T-cell (primary cell): ENCODE measurements at regions not wholly inside any gene's neighbourhood (a gene's known extent, or its start where the extent isn't known, plus 50 kb on each side); places are given as distances from the start of the nearest gene placed in this dataset.

ENCODE experiments used
- ATAC-seq, 4 experiments: fragments of 200-7000 bp in 3 of 4; fragments of 150-1000 bp in 1 of 4; cut with Tn5 transposase; replicated peaks in 1 of 4; 1 replicate in 3 of 4; 2 replicates in 1 of 4; pipeline ENCODE4 v1.10.0; 2021; ENCODE audit warnings: moderate library complexity in 3 of 4, mild to moderate bottlenecking in 2 of 4, moderate number of reproducible peaks in 1 of 4
- CTCF ChIA-PET, 2 donors: fragments of 300-600 bp; sonication (Branson Sonifier 250); formaldehyde crosslinking; loops; one replicate each; lab custom pipeline; 2022; ENCODE audit warnings: antibody characterized with exemption in 2 of 2; lab: Charles Lee
- POLR2A ChIA-PET, 2 donors: fragments of 300-600 bp; sonication (Branson Sonifier 250); formaldehyde crosslinking; loops; one replicate each; lab custom pipeline; 2022; ENCODE audit warnings: antibody characterized with exemption in 2 of 2; lab: Charles Lee
- DNase-seq, 35 experiments: peaks; one replicate each; pipeline versions ENCODE4 v3.0.0 to v3.0.0-alpha.2; 2013 to 2023
- H3K27ac ChIP-seq: one replicate; pipeline ENCODE4 v1.5.1; 2013; ENCODE audit warnings: low read length
- H3K27me3 ChIP-seq, 2 experiments: replicated peaks in 1 of 2; 1 replicate in 1 of 2; 2 replicates in 1 of 2; pipeline versions ENCODE4 v1.6.1 to v1.7.0; 2013; ENCODE audit warnings: low read length in 1 of 2, mixed read lengths in 1 of 2; ENCODE audit not compliant: control insufficient read depth in 2 of 2, insufficient read depth in 2 of 2; ENCODE audit errors: extremely low read depth in 1 of 2
- H3K36me3 ChIP-seq, 2 donors: 1 replicate in 1 of 2; 2 replicates in 1 of 2; pipeline versions ENCODE4 v1.6.1 to v1.7.0; 2013; ENCODE audit warnings: low read length in 1 of 2; ENCODE audit not compliant: control insufficient read depth in 2 of 2, insufficient read depth in 1 of 2; ENCODE audit errors: extremely low read depth in 1 of 2
- H3K4me1 ChIP-seq, 2 experiments: 1 replicate in 1 of 2; 2 replicates in 1 of 2; pipeline versions ENCODE4 v1.6.1 to v1.7.0; 2013; ENCODE audit warnings: low read length in 2 of 2, mixed read lengths in 1 of 2; ENCODE audit not compliant: insufficient read depth in 2 of 2, control insufficient read depth in 1 of 2; ENCODE audit errors: extremely low read depth in 1 of 2
- H3K4me3 ChIP-seq, 2 donors: 1 replicate in 1 of 2; 2 replicates in 1 of 2; pipeline versions ENCODE4 v1.5.1 to v1.7.0; 2013; ENCODE audit warnings: mild to moderate bottlenecking in 2 of 2, low read length in 1 of 2, moderate library complexity in 1 of 2; ENCODE audit not compliant: control insufficient read depth in 1 of 2; ENCODE audit errors: extremely low read depth in 1 of 2
- H3K9me3 ChIP-seq: 2 replicates; pipeline ENCODE4 v1.7.0; 2013
- H3K27ac Mint-ChIP-seq, 2 donors: one replicate each; pipeline ENCODE4 v1.8.0; 2020 to 2021; ENCODE audit warnings: mild to moderate bottlenecking in 2 of 2, mixed read lengths in 2 of 2
- H3K27me3 Mint-ChIP-seq, 2 donors: one replicate each; pipeline ENCODE4 v1.8.0; 2021 to 2022; ENCODE audit warnings: mixed read lengths in 2 of 2
- H3K36me3 Mint-ChIP-seq: one replicate; pipeline ENCODE4 v1.8.0; 2021; ENCODE audit warnings: mixed read lengths
- H3K4me1 Mint-ChIP-seq, 3 donors: one replicate each; pipeline ENCODE4 v1.8.0; 2020 to 2022; ENCODE audit warnings: mixed read lengths in 3 of 3, mild to moderate bottlenecking in 1 of 3
- H3K4me3 Mint-ChIP-seq, 3 donors: one replicate each; pipeline ENCODE4 v1.8.0; 2020 to 2022; ENCODE audit warnings: mild to moderate bottlenecking in 3 of 3, mixed read lengths in 3 of 3, moderate library complexity in 3 of 3
- H3K9me3 Mint-ChIP-seq, 3 donors: one replicate each; pipeline ENCODE4 v1.8.0; 2020 to 2022; ENCODE audit warnings: mixed read lengths in 3 of 3
- WGBS: methylation state at CpG from one replicate; pipeline ENCODE4 v1.1.5; 2013; ENCODE audit warnings: missing lambda C conversion rate; ENCODE audit not compliant: insufficient coverage; 5-methylcytosine and 5-hydroxymethylcytosine counted together

GRCh38 chr22:27134315-27134701 is 476.9 kb downstream of the MIAT start:
- H3K36me3 Mint-ChIP-seq, result no peaks in the 10 kb centered on the region
- H3K27me3 Mint-ChIP-seq, result peaks cover 15 to 16% of the 10 kb centered on the region in 2 donors
- H3K4me3 ChIP-seq, result no peak overlapping the region
- H3K27me3 ChIP-seq, result peaks cover 0 to 32% of the 10 kb centered on the region in 2 experiments
- H3K27ac ChIP-seq, result no peak overlapping the region
- ATAC-seq (no peak), DNase-seq (peak in 1 of 35 experiments; percentile 8)
- no peaks in the 10 kb centered on the region for H3K9me3 ChIP-seq
- no peak overlapping the region for H3K27ac Mint-ChIP-seq
- CTCF ChIA-PET, result no interaction called here
- H3K9me3 Mint-ChIP-seq, result peaks cover 6 to 9% (median 7%) of the 10 kb centered on the region in 3 donors
- no peaks in the 10 kb centered on the region for H3K36me3 ChIP-seq
- H3K4me1 Mint-ChIP-seq, result no peaks in the 10 kb centered on the region
- H3K4me3 Mint-ChIP-seq, result no peak overlapping the region
- POLR2A ChIA-PET, result no interaction called here
- 0% methylated on average over 2 of the region's 4 CpGs for WGBS
- no peaks in the 10 kb centered on the region for H3K4me1 ChIP-seq

GRCh38 chr22:27135031-27135981 is 477.9 kb downstream of the MIAT start:
- H3K4me1 ChIP-seq, result no peaks in the 10 kb centered on the region
- no peak overlapping the region for H3K27ac ChIP-seq
- H3K36me3 Mint-ChIP-seq, result no peaks in the 10 kb centered on the region
- H3K9me3 Mint-ChIP-seq, result peaks cover 6 to 9% (median 7%) of the 10 kb centered on the region in 3 donors
- ChIA-PET POLR2A (no interaction called here), CTCF (no interaction called here)
- DNase-seq (no peak), ATAC-seq (no peak)
- no peaks in the 10 kb centered on the region for H3K36me3 ChIP-seq
- no peak overlapping the region for H3K27ac Mint-ChIP-seq
- no peak overlapping the region for H3K4me3 Mint-ChIP-seq
- H3K4me3 ChIP-seq, result no peak overlapping the region
- H3K27me3 Mint-ChIP-seq, result peaks cover 14 to 16% of the 10 kb centered on the region in 2 donors
- no peaks in the 10 kb centered on the region for H3K9me3 ChIP-seq
- H3K27me3 ChIP-seq, result peaks cover 0 to 30% of the 10 kb centered on the region in 2 experiments
- no peaks in the 10 kb centered on the region for H3K4me1 Mint-ChIP-seq
- WGBS, result 86% methylated on average over 3 of the region's 7 CpGs

GRCh38 chr22:27136596-27136995 is 479.2 kb downstream of the MIAT start:
- no peaks in the 10 kb centered on the region for H3K9me3 ChIP-seq
- H3K4me3 ChIP-seq, result no peak overlapping the region
- WGBS, result no CpG with 5 or more reads among the region's 2 CpGs
- Mint-ChIP-seq H3K4me1 (no peaks in the 10 kb centered on the region), H3K27me3 (peaks cover 9 to 16% of the 10 kb centered on the region in 2 donors), H3K4me3 (no peak overlapping the region), H3K36me3 (no peaks in the 10 kb centered on the region), H3K9me3 (peaks cover 6 to 9% (median 7%) of the 10 kb centered on the region in 3 donors), H3K27ac (no peak overlapping the region)
- H3K27ac ChIP-seq, result no peak overlapping the region
- CTCF ChIA-PET, result no interaction called here
- DNase-seq, result no peak
- H3K4me1 ChIP-seq, result no peaks in the 10 kb centered on the region
- no peaks in the 10 kb centered on the region for H3K36me3 ChIP-seq
- POLR2A ChIA-PET, result no interaction called here
- ATAC-seq, result no peak
- H3K27me3 ChIP-seq, result peaks cover 0 to 30% of the 10 kb centered on the region in 2 experiments

GRCh38 chr22:27137871-27138337 is 480.5 kb downstream of the MIAT start:
- H3K27ac ChIP-seq, result no peak overlapping the region
- Mint-ChIP-seq H3K9me3 (peaks cover 6 to 9% (median 7%) of the 10 kb centered on the region in 3 donors), H3K4me3 (no peak overlapping the region), H3K36me3 (no peaks in the 10 kb centered on the region), H3K27me3 (peaks cover 7 to 13% of the 10 kb centered on the region in 2 donors), H3K27ac (no peak overlapping the region), H3K4me1 (no peaks in the 10 kb centered on the region)
- 82% methylated on average over 12 of the region's 13 CpGs for WGBS
- CTCF ChIA-PET, result no interaction called here
- no peaks in the 10 kb centered on the region for H3K9me3 ChIP-seq
- ATAC-seq (no peak), DNase-seq (no peak)
- peaks cover 0 to 25% of the 10 kb centered on the region in 2 experiments for H3K27me3 ChIP-seq
- no peak overlapping the region for H3K4me3 ChIP-seq
- no peaks in the 10 kb centered on the region for H3K4me1 ChIP-seq
- POLR2A ChIA-PET, result no interaction called here
- no peaks in the 10 kb centered on the region for H3K36me3 ChIP-seq

- Histone ChIP-seq H3K9me3 (no peaks in the 10 kb centered on the region), H3K4me1 (no peaks in the 10 kb centered on the region), H3K27me3 (peaks cover 0 to 23% of the 10 kb centered on the region in 2 experiments), H3K27ac (no peak overlapping the region), H3K4me3 (no peak overlapping the region), H3K36me3 (no peaks in the 10 kb centered on the region)
- WGBS, result 93% methylated on average over 3 of the region's 7 CpGs
- ATAC-seq (no peak), DNase-seq (no peak)
- H3K36me3 Mint-ChIP-seq, result no peaks in the 10 kb centered on the region
- H3K4me3 Mint-ChIP-seq, result no peak overlapping the region
- H3K27ac Mint-ChIP-seq, result no peak overlapping the region
- peaks cover 6 to 9% (median 7%) of the 10 kb centered on the region in 3 donors for H3K9me3 Mint-ChIP-seq
- POLR2A ChIA-PET, result no interaction called here
- CTCF ChIA-PET, result no interaction called here
- H3K4me1 Mint-ChIP-seq, result no peaks in the 10 kb centered on the region
- peaks cover 9 to 13% of the 10 kb centered on the region in 2 donors for H3K27me3 Mint-ChIP-seq
Observed at GRCh38 chr22:27138471-27138870, 481.1 kb downstream of the MIAT start.

- Mint-ChIP-seq H3K9me3 (peaks cover 6 to 9% (median 7%) of the 10 kb centered on the region in 3 donors), H3K36me3 (no peaks in the 10 kb centered on the region), H3K4me1 (no peaks in the 10 kb centered on the region), H3K27me3 (peaks cover 12 to 13% of the 10 kb centered on the region in 2 donors), H3K27ac (no peak overlapping the region), H3K4me3 (no peak overlapping the region)
- Histone ChIP-seq H3K27ac (no peak overlapping the region), H3K4me3 (no peak overlapping the region), H3K36me3 (no peaks in the 10 kb centered on the region), H3K27me3 (peaks cover 0 to 17% of the 10 kb centered on the region in 2 experiments), H3K4me1 (no peaks in the 10 kb centered on the region), H3K9me3 (no peaks in the 10 kb centered on the region)
- ChIA-PET POLR2A (no interaction called here), CTCF (no interaction called here)
- WGBS, result 88% methylated on average over 5 of the region's 11 CpGs
- ATAC-seq, result no peak
- no peak for DNase-seq
Observed at GRCh38 chr22:27139935-27140511, 482.6 kb downstream of the MIAT start.
